HG02571 (cell line): ENCODE measurements at regions not wholly inside any gene's neighbourhood (a gene's known extent, or its start where the extent isn't known, plus 50 kb on each side); places are given as distances from the start of the nearest gene placed in this dataset.

Source experiments
- ATAC-seq: cut with Tn5 transposase; IDR thresholded peaks from one replicate; pipeline ENCODE4 v1.9.1; 2021; ENCODE audit warnings: mild to moderate bottlenecking, moderate library complexity; ENCODE audit not compliant: unreplicated experiment

DNA sequence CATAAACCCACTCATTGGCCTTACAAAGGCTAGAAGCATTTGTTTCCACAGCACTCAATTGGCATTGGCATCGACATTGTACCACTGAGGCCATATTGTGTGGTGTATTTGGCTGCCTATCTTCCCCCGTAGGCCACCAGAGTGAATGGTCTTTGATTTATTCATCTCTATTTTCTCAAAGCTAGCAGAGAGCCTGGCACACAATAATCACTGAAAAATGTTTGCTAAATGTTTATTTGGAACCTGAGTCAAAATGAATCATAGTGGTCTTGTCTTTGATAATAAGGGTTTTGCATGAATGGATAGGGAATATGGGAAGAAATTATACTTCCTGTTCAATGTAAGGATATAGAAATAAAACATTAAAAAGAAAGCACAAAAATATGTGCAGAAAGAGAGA, 107.3 kb upstream of the SLC8A1 start:
- ATAC-seq = no peak

DNA sequence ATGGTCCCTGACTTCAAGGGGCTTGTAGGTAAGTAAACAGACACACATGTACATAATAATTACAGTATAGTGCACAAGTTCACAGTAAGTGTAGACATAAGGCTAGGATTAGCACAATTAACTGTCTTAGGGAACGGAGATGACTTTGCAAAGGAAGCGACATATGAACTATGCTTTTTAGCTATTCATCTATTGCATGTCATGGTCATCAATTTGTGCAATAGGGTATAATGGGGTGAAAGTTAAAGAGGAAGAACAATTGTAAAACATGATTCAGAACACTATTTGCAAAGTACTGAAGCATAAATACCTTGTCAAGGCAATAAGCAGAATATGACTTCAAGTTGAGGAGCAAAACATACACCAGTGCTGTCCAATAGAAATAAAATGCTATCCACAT, 112.3 kb upstream of the SLC8A1 start:
- ATAC-seq = no peak

DNA sequence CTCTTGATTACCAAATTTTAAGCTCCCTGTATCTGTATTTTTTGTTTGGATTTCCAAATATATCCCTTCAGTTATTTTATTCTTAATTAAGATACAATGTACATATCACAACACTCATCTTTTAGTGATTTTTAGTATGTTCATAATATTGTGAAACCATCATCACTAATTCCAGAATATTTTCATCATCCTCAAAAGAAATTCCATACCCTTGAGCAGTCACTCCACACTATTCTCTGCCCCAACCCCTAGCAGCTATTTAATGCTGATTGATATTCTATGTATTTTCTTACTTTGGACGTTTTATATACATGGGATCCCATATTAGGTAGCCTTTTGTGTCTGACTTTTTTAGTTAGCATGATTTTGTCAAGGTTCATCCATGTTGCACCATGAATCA, 127.4 kb upstream of the SLC8A1 start:
- no peak for ATAC-seq

DNA sequence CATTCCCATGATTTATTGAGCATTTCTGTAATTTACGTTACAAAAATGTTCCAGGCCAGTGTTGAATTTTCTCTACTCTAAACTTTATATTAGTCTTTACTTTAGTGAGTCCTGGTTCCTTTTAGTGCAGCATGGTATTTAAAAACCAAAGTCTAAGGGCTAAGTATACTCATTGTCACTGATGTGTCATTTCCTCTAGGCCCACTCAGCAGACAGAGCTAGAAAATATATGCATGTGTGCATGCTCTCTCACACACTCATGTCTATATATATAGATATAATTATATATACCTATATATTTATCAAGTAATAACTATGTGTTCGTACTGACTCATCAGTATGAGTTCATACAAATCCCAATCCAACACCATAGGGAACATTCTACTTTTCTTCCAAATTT, 132.5 kb upstream of the SLC8A1 start:
- no peak for ATAC-seq

DNA sequence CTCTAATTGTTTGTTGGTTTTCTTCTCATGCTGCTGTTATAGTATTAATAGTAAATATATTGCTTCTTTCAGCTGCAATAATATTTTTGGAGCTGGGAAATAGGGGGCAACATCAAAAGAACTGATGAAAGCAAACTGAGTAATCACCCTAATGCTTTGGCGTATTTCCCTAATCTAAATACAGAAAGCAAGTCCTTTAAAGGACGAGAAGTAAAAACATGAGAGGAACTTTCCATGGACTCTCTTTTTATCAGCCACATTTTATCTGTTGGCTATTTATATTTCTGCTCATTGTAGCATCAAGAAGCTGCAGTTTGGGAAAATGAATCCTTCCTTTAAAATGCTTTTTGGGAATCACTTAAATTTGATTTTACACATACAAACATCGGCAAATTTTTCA, 139.9 kb upstream of the SLC8A1 start:
- ATAC-seq = no peak

DNA sequence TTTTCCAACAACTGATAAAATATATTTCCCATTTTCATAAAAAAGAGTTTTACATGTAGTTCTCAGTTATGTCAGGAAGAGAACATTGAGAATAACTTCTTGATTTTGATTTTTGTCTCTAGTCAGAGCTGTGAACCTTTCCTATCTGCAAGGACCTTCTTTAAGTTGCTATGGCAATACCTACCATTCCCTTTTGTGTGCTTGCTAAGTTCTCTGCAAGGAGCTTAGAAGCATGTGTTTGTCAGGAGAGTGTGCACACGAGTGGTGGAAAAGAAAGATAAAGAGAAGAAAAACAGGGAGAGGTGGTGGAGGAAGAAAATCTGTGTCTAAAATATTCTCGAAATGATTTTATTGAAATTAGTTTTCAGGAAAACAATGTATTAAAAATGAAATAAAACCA, 140.3 kb upstream of the SLC8A1 start:
- no peak for ATAC-seq

DNA sequence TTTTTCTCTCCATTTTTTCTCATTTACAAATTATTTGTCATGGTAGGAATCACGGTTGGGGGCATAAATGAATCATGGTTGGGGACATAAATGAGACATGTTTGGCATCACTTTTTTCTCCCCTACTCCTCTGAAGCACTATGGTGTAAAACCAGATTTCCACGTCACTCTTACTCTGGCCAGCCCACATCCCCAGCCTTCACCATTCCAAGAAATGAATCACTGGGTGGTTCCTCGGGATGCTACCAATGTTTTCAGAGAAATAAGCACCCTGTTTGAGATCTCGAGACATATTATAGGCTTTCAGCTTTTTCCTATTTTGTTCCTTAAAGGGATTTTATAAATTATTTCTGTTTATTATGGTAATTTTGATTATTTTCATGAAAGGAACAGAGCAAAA, 155.0 kb upstream of the SLC8A1 start:
- ATAC-seq = no peak

DNA sequence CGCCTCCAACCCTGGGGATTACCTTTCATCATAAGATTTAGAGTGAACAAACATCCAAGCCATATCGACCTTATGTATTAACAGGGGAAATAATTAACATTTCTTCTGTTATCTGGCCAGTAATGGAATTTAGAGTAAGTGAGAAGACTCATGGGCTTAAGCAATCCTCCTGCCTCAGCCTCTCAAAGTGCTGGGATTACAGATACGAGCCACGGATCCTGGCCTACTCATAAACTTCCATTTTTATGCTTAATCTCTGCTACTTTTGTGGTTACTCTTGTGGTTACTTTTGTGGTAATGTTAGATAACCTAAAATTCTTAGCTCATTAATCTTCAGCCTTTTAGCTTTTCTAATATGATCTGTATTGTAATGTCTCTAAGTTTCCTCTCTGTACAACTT, 159.3 kb upstream of the SLC8A1 start:
- no peak for ATAC-seq

DNA sequence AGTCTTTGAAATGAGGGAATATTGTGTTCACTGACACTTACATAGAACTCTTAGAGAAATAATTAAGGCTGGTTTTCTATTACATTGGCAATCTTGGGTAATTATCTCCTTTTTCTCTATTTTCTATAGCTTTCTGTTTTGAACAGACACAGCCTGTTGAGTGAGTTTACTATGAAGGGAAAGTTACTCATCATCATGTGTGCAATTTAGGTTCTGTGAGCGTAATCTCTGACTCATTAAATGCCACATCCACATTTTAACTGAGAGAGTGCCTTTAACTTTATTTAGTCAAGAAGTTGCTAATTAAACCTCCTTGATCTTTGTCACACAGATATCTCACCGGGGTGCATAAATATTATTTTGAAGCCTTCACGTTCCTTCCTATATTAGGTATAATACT, 174.0 kb upstream of the SLC8A1 start:
- no peak for ATAC-seq

DNA sequence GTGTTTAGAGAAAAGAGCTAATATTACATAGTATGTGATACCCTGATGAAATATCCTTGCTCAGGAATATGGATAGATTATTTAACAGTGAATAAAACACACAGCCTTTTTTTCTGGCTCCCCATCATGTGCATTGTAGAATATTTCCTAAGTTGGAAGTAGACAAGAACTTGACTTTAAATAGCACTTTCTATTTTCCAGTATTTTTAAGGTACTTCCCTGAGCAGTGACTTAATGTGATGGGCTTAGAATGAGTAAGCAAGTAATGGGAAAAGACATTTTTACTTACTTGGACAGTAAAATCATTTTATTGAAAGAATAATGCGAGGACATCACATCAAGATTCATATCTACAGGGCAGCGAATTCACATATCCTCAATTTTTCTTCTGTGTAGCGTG, 176.7 kb upstream of the SLC8A1 start:
- ATAC-seq = no peak

DNA sequence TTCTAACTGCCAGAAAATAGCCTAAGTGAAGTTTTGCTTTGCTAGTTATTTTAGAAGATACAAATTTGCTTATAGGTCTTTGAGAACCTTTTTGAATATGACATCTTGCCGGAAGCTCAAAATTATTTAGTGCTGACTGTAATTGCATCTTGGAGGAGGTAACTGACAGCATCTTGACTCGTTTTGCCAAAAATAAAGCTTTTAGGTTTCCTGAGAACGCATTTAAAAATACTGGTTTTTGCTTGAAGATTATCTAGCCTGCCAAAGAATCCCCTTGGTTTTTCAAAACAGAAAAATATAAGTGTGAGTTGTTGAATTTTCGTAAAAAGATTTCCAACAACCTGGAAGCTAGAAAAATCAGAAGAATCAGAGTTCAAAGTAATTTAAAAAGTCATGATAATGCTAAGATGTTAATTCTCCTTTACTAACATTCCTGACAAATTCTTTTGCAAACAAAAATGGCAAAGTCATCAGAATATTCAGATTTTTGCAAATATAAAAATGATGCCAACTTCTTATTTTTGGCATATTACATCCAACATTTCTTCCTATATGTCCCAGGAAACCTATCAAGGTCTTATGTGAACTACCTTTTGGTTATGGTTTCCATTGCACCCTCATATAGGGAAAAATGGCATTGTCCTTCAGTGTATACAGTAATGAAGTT, 178.0 kb upstream of the SLC8A1 start:
- no peak for ATAC-seq

DNA sequence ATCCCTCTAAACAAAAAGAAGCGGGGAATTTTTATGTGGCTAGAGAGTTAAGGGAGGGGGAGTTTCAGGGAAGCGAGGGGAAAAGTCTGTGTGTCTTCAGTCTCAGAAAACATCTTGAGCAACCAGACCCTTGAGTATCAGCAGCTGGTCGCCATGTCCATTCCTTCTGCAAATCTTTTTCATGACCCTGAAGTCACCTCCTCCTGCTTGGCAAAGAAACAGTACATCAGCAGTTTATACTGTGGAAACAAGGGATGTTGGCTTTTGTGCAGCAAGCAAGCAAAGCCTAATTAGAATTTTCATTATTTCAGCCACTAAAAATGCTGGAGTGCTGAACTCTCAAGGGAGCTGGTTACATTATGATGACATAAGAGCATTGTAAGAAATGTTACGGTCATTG, 187.4 kb upstream of the SLC8A1 start:
- ATAC-seq = no peak

DNA sequence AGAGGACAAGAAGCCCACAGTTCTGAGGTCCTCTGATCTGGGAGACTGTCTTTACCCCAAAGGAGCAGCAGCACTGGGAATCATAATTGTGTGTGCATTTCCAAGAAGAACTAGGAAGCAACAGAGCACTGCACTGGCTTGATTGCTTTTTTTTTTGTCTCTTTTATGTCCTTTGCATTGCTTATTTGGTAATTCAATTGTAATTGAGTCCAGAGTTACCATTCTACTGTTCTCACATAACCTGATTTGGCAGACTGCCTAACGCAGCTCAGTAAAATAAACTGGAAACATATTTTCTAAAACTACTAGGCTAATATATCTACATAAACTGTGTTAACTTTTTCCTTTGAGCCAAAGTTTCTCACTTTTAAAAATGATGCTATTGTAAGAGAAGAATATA, 190.3 kb upstream of the SLC8A1 start:
- ATAC-seq = no peak

DNA sequence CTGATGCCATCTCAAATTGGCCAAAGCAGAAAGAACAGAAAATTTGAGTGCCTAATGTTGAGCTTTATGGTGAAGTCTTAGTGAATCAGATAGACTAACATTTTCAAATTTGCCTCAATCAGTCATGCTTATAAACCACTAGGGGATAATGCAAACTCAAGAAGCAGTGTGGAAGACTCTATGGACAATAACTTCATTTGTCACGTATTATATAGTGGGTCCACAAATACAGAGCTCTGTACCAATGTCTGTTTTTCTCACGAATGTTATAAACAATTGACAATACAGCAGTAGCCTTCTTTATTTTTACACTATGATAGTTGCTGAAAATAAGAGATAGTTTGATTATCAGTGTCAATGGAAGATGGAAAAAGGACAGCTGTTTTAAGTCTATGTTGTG, 190.8 kb upstream of the SLC8A1 start:
- ATAC-seq = no peak

DNA sequence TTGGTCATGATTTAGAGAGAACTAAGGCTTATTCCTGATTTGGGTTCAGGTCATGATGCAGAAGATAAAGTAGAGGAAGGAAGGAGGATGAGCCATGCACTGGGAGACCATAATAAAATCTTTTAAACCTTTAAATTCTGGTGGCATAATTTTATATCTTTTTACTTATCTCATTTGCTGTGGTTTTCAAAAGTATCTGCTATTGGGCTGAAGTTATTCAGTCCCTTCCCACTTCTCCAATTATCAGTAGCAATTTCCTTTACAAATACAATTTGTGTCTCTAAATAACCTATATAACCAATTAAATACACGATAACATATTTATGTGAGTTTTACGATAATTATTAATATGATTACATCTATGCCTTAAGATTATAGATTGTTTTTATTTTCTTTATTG, 194.8 kb upstream of the SLC8A1 start:
- ATAC-seq = no peak

DNA sequence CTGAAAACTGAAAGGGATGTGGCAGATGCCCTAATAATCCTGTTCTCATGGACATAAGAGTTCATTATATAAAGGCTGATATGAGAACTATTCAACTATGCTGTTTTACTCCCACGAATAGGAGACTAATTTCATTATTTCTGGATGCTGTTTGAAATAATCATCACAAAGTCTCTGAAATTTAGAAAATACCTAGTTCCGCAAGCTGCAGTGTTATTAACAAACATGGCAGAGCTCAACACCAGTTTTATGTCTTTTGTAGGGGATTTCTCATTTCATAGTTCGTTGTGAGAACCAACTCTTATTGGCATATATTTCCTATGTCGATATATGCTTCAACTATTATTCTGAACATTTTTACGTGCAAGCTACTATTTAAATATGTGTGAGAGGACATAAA, 200.3 kb upstream of the SLC8A1 start:
- no peak for ATAC-seq

DNA sequence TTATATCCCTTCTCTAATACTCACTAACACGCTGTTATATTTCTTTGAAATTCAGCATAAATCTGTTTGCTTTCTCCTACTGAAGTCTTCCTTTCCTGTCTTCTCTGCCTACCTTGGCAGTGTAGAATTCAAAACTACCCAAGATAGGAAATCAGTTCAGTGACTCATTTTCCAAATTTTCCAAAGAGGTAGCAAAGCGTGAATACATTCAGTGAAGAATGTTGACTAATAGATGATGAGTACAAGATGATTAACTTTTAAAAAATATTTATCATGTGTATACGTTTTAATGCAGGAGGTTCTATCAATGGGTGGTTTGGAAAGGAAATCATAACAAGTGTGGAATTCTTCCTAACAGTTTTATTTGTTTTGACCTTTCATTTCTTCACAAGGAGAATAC, 201.9 kb upstream of the SLC8A1 start:
- ATAC-seq = no peak

DNA sequence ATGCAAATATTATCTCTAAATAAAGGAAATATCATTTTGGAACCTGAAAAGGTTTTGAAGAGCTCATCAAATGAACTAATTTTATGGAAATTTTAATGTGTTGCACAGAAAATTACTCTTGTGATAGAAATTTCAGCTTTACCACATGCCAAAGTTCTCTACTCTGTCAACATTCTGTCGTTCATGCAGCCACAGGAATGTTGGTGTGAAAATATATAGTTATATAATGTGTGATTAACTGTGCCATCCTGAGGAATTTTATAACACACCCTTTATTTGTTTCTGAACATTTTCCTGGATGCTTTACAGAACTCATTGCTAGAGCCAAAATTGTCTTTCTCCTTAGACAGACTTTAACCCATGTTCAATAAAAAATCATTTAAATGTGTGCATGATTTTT, 202.5 kb upstream of the SLC8A1 start:
- ATAC-seq = no peak

DNA sequence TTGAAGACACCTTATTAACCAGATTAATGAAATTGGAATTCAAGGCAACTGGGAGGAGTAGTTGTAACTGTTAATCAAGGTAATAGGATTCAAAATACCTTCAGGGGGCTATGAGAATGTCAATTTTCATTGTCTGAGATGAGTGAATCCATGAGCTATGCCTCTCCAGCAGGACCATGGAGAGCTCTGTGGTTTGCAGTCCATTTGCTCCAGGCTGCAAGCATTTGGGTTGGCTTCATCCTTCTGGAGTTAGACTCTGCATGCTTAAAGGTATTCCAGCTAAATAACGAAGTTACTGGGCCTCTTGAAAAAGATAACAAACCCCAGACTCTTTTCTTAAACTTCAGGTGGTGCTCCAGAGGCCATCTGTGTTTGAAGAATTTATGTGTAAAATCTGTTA, 207.1 kb upstream of the SLC8A1 start:
- ATAC-seq = no peak

DNA sequence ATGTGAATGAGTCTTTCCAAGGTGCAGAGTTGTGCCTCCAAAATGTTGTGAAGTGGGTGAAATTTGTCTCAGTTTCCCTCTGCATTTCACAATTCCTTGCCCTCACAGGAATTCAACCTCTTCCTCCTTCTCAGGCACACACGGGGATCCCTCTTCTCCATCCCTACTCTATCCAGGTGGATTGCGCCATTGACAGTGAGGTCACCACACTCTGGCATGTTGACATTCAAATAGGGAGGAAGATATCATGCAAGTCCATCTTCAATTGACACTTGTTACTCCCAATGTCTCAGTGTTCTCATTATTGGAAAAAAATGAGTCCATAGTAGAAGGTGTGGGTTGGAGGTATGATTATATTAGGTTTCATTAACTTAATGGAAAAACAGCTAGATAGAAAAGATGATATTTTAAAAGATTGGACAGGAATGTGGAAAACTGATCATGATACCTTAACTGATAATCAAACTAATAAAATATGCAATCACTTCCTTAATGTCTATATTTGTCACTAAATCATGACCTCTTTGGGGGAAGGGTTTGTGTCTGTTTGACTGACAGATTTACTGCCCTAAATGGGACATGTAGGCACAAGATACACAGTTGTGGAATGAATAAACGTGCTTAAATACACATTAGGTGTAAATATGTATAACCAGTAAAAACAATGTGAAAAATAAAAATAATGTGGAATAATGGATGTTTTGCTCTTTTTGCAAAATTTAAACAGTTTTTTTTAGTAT, 213.8 kb upstream of the SLC8A1 start:
- ATAC-seq = no peak

DNA sequence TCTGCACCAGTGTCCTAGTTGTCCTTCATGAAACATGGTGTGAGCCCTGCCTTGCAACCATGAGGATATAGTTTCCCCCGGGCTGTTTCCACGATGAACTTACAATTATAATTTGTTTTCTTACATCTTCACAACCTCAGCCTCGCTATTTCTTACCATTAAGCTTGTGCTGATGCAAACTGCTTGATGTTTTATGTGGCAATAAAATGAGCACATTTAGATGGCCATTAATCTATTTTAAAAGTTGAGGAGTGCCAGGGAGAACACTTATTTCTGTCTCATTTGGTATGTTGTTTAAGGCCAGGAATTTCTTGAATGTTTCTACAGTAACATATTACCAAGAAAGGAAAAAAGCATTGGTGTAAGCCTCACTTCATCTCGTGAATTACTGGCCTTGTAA, 214.5 kb upstream of the SLC8A1 start:
- ATAC-seq = no peak

DNA sequence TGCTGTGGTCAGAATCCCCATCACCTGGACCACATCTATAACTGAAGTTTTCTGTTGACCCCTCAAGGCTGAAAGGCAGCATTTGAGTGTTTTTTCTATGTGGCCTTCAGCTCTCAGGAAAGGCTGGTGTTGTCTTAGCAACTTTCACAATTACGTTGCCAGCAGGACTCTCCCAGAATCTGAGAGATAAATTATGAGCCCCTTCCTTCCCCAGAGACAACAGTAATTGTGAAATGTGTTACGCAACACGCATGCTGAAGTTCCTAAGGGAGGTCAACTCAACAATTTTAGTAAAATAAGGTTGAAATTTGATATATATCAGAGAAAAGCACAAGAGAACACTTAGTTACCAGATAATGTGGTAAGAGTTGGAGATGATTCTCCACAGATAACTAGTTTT, 216.5 kb upstream of the SLC8A1 start:
- ATAC-seq = no peak
